ENCODE measurements at regions not wholly inside any gene's neighbourhood (a gene's known extent, or its start where the extent isn't known, plus 50 kb on each side); places are given as distances from the start of the nearest gene placed in this dataset.

GRCh38 chr9:127553793-127554192, 58.3 kb upstream of the STXBP1 start:
- H3K27ac ChIP-seq, result no peak overlapping the region
- no peak overlapping the region for H3K4me3 ChIP-seq
- H3K9me3 ChIP-seq, result no peaks in the 10 kb centered on the region
- H3K36me3 ChIP-seq, result peaks cover 0 to 2% (median 0%) of the 10 kb centered on the region in 3 donors
- H3K4me1 ChIP-seq, result peaks cover 0 to 76% (median 45%) of the 10 kb centered on the region in 4 donors
- no peak for DNase-seq
- intact Hi-C loops (cut with DNase I; ENCODE audit: low total_unique reads), result no loop called here
- H3K27me3 ChIP-seq, result no peaks in the 10 kb centered on the region
- no peak for TF ChIP-seq CTCF (IDR thresholded peaks at IDR 0.05)

- TF ChIP-seq CTCF (IDR thresholded peaks at IDR 0.05), result no peak
- H3K27me3 ChIP-seq, result no peaks in the 10 kb centered on the region
- intact Hi-C loops (cut with DNase I; ENCODE audit: low total_unique reads), result no loop called here
- peak overlapping the region; percentile 52 to 67 for H3K27ac ChIP-seq
- H3K4me1 ChIP-seq, result peaks cover 0 to 72% (median 47%) of the 10 kb centered on the region in 4 donors
- H3K36me3 ChIP-seq, result peaks cover 0 to 15% (median 6%) of the 10 kb centered on the region in 3 donors
- H3K9me3 ChIP-seq, result no peaks in the 10 kb centered on the region
- H3K4me3 ChIP-seq, result no peak overlapping the region
- DNase-seq, result no peak
Measured at GRCh38 chr9:127554966-127555839, 56.9 kb upstream of the STXBP1 start.

GRCh38 chr9:127555840-127556820, 55.9 kb upstream of the STXBP1 start:
- Histone ChIP-seq H3K36me3 (peaks cover 0 to 15% (median 15%) of the 10 kb centered on the region in 3 donors), H3K27me3 (no peaks in the 10 kb centered on the region), H3K9me3 (no peaks in the 10 kb centered on the region), H3K4me3 (no peak overlapping the region), H3K27ac (peak overlapping the region; percentile 56 to 67), H3K4me1 (peaks cover 0 to 72% (median 54%) of the 10 kb centered on the region in 4 donors)
- TF ChIP-seq CTCF (IDR thresholded peaks at IDR 0.05), result no peak
- intact Hi-C loops (cut with DNase I; ENCODE audit: low total_unique reads), result no loop called here
- DNase-seq, result peak; percentile 85 to 90

- Histone ChIP-seq H3K27ac (peak overlapping the region; percentile 56 to 67), H3K4me1 (peaks cover 0 to 78% (median 60%) of the 10 kb centered on the region in 4 donors), H3K27me3 (no peaks in the 10 kb centered on the region), H3K4me3 (no peak overlapping the region), H3K9me3 (no peaks in the 10 kb centered on the region), H3K36me3 (peaks cover 0 to 15% (median 15%) of the 10 kb centered on the region in 3 donors)
- no peak for TF ChIP-seq CTCF (IDR thresholded peaks at IDR 0.05)
- DNase-seq, result no peak
- intact Hi-C loops (cut with DNase I; ENCODE audit: low total_unique reads), result no loop called here
Measured at GRCh38 chr9:127556871-127557270, 55.2 kb upstream of the STXBP1 start.

GRCh38 chr9:127557466-127557869, 54.6 kb upstream of the STXBP1 start:
- no peak for DNase-seq
- H3K27ac ChIP-seq, result peak overlapping the region; percentile 56 to 67
- intact Hi-C loops (cut with DNase I; ENCODE audit: low total_unique reads), result no loop called here
- no peak for TF ChIP-seq CTCF (IDR thresholded peaks at IDR 0.05)
- H3K9me3 ChIP-seq, result no peaks in the 10 kb centered on the region
- no peak overlapping the region for H3K4me3 ChIP-seq
- peaks cover 0 to 84% (median 65%) of the 10 kb centered on the region in 4 donors for H3K4me1 ChIP-seq
- no peaks in the 10 kb centered on the region for H3K27me3 ChIP-seq
- peaks cover 0 to 15% (median 15%) of the 10 kb centered on the region in 3 donors for H3K36me3 ChIP-seq

Data from tibial artery (tissue), 4 donors.